MM.1S (cell line): ENCODE measurements at regions not wholly inside any gene's neighbourhood (a gene's known extent, or its start where the extent isn't known, plus 50 kb on each side); places are given as distances from the start of the nearest gene placed in this dataset.

Experiments used
- CTCF ChIP-seq: fragments of 300-600 bp; sonication (generic); IDR thresholded peaks from 2 replicates; pipeline ENCODE4 v1.5.1; 2016; ENCODE audit warnings: antibody characterized with exemption, low read length, mixed read lengths
- EZH2 ChIP-seq: fragments of 300-600 bp; sonication (generic); optimal IDR thresholded peaks from 2 replicates; pipeline ENCODE3; 2017; ENCODE audit warnings: low read depth, mild to moderate bottlenecking, antibody characterized with exemption, low read length, mixed read lengths

DNA sequence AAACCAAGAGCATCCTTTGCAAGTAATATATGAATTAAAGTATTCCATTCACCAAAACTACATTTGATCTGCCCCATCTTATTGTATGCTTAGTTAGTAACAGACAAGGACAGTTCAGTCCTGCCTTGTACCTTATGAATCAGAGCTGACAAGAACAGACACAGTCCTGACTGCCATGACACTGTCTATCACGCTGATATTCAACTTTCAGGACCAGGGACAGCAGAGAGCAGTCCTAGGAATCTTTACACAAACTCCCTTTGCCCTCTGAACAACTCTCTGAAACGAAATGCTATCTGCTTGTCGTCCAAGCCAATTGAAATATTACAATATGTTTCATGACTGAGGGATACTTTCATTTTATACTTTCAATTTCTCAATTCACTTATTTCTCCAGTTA, 268.6 kb upstream of the VCX start:
- no peak for TF ChIP-seq EZH2
- TF ChIP-seq CTCF, result no peak
